ENCODE measurements at regions not wholly inside any gene's neighbourhood (a gene's known extent, or its start where the extent isn't known, plus 50 kb on each side); places are given as distances from the start of the nearest gene placed in this dataset.

DNA sequence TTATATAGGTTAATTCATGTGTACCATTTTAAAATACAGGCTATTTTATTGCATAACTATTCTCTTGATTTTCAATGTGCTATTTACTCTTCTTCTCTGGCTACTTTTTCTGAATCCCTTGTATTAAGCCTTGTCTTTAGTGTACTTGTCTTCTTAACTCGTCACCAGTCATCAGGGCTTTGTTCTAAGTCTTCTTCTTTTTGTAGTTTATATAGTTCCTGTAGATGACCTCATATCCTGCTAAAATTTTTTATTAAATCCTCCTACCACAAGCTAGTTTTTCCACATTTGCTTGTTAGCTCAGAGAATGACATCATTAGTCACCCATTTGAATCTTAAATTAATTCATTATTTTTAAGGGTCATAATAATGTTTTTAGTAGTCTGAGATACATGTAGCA is 1281.9 kb downstream of the KCNT2 start:
- no peak for DNase-seq (ENCODE audit: low spot score)
- H3K9me3 Mint-ChIP-seq: no peaks in the 10 kb centered on the region
- no peak overlapping the region for H3K9ac ChIP-seq

GRCh38 chr1:195325181-195325580 is 1283.1 kb downstream of the KCNT2 start:
- H3K36me3 ChIP-seq: no peaks in the 10 kb centered on the region
- no peaks in the 10 kb centered on the region for H4K20me1 ChIP-seq (ENCODE audit: low read depth)
- H3K79me2 ChIP-seq (ENCODE audit: low read depth): no peaks in the 10 kb centered on the region
- TF ChIP-seq CTCF (IDR thresholded peaks at IDR 0.05) (no peak), EZH2phosphoT487 (IDR thresholded peaks at IDR 0.05) (no peak), EZH2 (IDR thresholded peaks at IDR 0.05) (no peak)
- no peak for DNase-seq (ENCODE audit: low spot score)
- no peak overlapping the region for H3K4me3 Mint-ChIP-seq
- H3K27ac Mint-ChIP-seq: no peak overlapping the region
- H3K27ac ChIP-seq: no peak overlapping the region
- no peak overlapping the region for H3K4me3 ChIP-seq
- H3K9ac ChIP-seq: no peak overlapping the region
- no peak overlapping the region for H3K4me2 ChIP-seq
- H3K9me3 ChIP-seq (ENCODE audit: low read depth): no peaks in the 10 kb centered on the region
- H2AFZ ChIP-seq (replicated peaks): no peak overlapping the region
- H3K4me1 ChIP-seq: no peaks in the 10 kb centered on the region
- H3K4me1 Mint-ChIP-seq: no peaks in the 10 kb centered on the region
- H3K9me3 Mint-ChIP-seq: no peaks in the 10 kb centered on the region
- H3K27me3 ChIP-seq: no peaks in the 10 kb centered on the region
- no peaks in the 10 kb centered on the region for H3F3A ChIP-seq (ENCODE audit: low read depth)
- H3K27me3 Mint-ChIP-seq (ENCODE audit: insufficient read depth, low read depth): no peaks in the 10 kb centered on the region
- H3K36me3 Mint-ChIP-seq: no peaks in the 10 kb centered on the region

More for the DNA sequence above, 1281.9 kb downstream of the KCNT2 start:
- no peaks in the 10 kb centered on the region for H3K36me3 ChIP-seq
- H3F3A ChIP-seq (ENCODE audit: low read depth): no peaks in the 10 kb centered on the region
- no peak overlapping the region for H3K27ac ChIP-seq
- no peak overlapping the region for H2AFZ ChIP-seq (replicated peaks)
- H4K20me1 ChIP-seq (ENCODE audit: low read depth): no peaks in the 10 kb centered on the region
- H3K9me3 ChIP-seq (ENCODE audit: low read depth): no peaks in the 10 kb centered on the region
- Mint-ChIP-seq H3K36me3 (no peaks in the 10 kb centered on the region), H3K4me1 (no peaks in the 10 kb centered on the region), H3K4me3 (no peak overlapping the region), H3K27ac (no peak overlapping the region), H3K27me3 (ENCODE audit: insufficient read depth, low read depth) (no peaks in the 10 kb centered on the region)
- no peak overlapping the region for H3K4me3 ChIP-seq
- no peaks in the 10 kb centered on the region for H3K4me1 ChIP-seq
- H3K27me3 ChIP-seq: no peaks in the 10 kb centered on the region
- H3K4me2 ChIP-seq: no peak overlapping the region
- H3K79me2 ChIP-seq (ENCODE audit: low read depth): no peaks in the 10 kb centered on the region
- TF ChIP-seq EZH2 (IDR thresholded peaks at IDR 0.05) (no peak), EZH2phosphoT487 (IDR thresholded peaks at IDR 0.05) (no peak), CTCF (IDR thresholded peaks at IDR 0.05) (no peak)

DNA sequence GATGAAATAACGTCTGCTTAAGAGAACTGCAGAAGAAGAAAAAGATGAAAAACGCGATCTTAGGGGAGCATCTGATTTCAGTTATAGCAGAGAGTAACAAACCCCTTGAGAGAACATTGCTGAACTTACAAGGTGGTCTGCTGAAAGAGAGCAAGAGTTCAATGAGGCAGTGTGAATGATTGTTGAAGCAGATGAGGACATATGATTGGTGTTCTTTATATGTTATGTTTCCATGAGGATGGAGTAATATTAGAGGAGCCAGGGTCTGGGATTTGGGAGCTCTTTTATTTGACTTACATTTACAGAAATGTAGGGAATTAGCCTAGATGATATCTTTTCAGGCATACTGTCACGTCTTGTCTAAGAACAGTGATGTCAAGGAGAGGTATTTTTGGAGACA is 1302.0 kb downstream of the KCNT2 start:
- Histone ChIP-seq H3K4me3 (no peak overlapping the region), H3K27me3 (no peaks in the 10 kb centered on the region), H3K9ac (no peak overlapping the region), H3F3A (ENCODE audit: low read depth) (no peaks in the 10 kb centered on the region), H3K36me3 (no peaks in the 10 kb centered on the region), H4K20me1 (ENCODE audit: low read depth) (no peaks in the 10 kb centered on the region), H3K79me2 (ENCODE audit: low read depth) (no peaks in the 10 kb centered on the region), H3K27ac (no peak overlapping the region), H3K9me3 (ENCODE audit: low read depth) (no peaks in the 10 kb centered on the region), H3K4me1 (no peaks in the 10 kb centered on the region), H3K4me2 (no peak overlapping the region), H2AFZ (replicated peaks) (no peak overlapping the region)
- no peak for DNase-seq (ENCODE audit: low spot score)
- H3K4me3 Mint-ChIP-seq: no peak overlapping the region
- H3K27me3 Mint-ChIP-seq (ENCODE audit: insufficient read depth, low read depth): peaks cover 2% of the 10 kb centered on the region
- no peaks in the 10 kb centered on the region for H3K4me1 Mint-ChIP-seq
- no peaks in the 10 kb centered on the region for H3K36me3 Mint-ChIP-seq
- TF ChIP-seq EZH2phosphoT487 (IDR thresholded peaks at IDR 0.05) (no peak), EZH2 (IDR thresholded peaks at IDR 0.05) (no peak), CTCF (IDR thresholded peaks at IDR 0.05) (no peak)
- H3K9me3 Mint-ChIP-seq: no peaks in the 10 kb centered on the region
- no peak overlapping the region for H3K27ac Mint-ChIP-seq

Measured in neural progenitor cell (in vitro differentiated cells).